GM18873 (cell line): ENCODE measurements at regions not wholly inside any gene's neighbourhood (a gene's known extent, or its start where the extent isn't known, plus 50 kb on each side); places are given as distances from the start of the nearest gene placed in this dataset.
A peak's percentile ranks its signal among the peaks of the same experiment; 100 is the strongest.
"Not testable (repeated sequence)": the region's sequence is repeated elsewhere in the genome, so short reads cannot be mapped to it uniquely, and the experiment has no call there.

Experiments used
- ATAC-seq: cut with Tn5 transposase; IDR thresholded peaks from one replicate; pipeline ENCODE4 v1.9.1; 2021; ENCODE audit warnings: mild to moderate bottlenecking, moderate library complexity, moderate number of reproducible peaks; ENCODE audit not compliant: unreplicated experiment, low FRiP score

- ATAC-seq, result no peak
Measured at GRCh38 chr10:44016589-44017482, 368.1 kb downstream of the CXCL12 start.

GRCh38 chr10:44015702-44016500, 367.2 kb upstream of the ZNF32 start:
- ATAC-seq, result no peak

- no peak for ATAC-seq
Measured at GRCh38 chr10:44014644-44015250, 366.1 kb upstream of the ZNF32 start.

GRCh38 chr10:44013981-44014380, 365.3 kb upstream of the ZNF32 start:
- no peak for ATAC-seq

- ATAC-seq, result no peak
Measured at GRCh38 chr10:44012921-44013320, 364.2 kb upstream of the ZNF32 start.

GRCh38 chr10:44011603-44011981, 362.9 kb upstream of the ZNF32 start:
- no peak for ATAC-seq

GRCh38 chr10:44010873-44011602, 362.4 kb upstream of the ZNF32 start:
- ATAC-seq, result peak; percentile 97

- no peak for ATAC-seq
Measured at GRCh38 chr10:44009891-44010632, 361.4 kb upstream of the ZNF32 start.

GRCh38 chr10:44008917-44009709, 360.4 kb upstream of the ZNF32 start:
- ATAC-seq, result no peak

- ATAC-seq, result peak; percentile 46
Measured at GRCh38 chr10:44008270-44008916, 359.7 kb upstream of the ZNF32 start.

- ATAC-seq, result no peak
Measured at GRCh38 chr10:44006771-44007170, 358.1 kb upstream of the ZNF32 start.

- no peak for ATAC-seq
Measured at GRCh38 chr10:44005788-44006099, 357.1 kb upstream of the ZNF32 start.

- ATAC-seq, result no peak
Measured at GRCh38 chr10:44004913-44005787, 356.5 kb upstream of the ZNF32 start.

- ATAC-seq, result no peak
Measured at GRCh38 chr10:43998021-43998809, 349.5 kb upstream of the ZNF32 start.

GRCh38 chr10:43997330-43997729, 348.6 kb upstream of the ZNF32 start:
- no peak for ATAC-seq

- ATAC-seq, result no peak
Measured at GRCh38 chr10:43994539-43994938, 345.9 kb upstream of the ZNF32 start.

GRCh38 chr10:43992816-43993215, 344.1 kb upstream of the ZNF32 start:
- not testable (repeated sequence) for ATAC-seq
